ENCODE measurements at regions not wholly inside any gene's neighbourhood (a gene's known extent, or its start where the extent isn't known, plus 50 kb on each side); places are given as distances from the start of the nearest gene placed in this dataset.

GRCh38 chr5:163995206-163995605, 489.8 kb downstream of the MAT2B start:
- TF ChIP-seq CTCF (IDR thresholded peaks at IDR 0.05; ENCODE audit: low read depth, low read length) (no peak), MYC (IDR thresholded peaks at IDR 0.05; ENCODE audit: low read depth, low read length) (no peak)

All from NB4 (cell line).